Liver (tissue), 3 donors: ENCODE measurements at regions not wholly inside any gene's neighbourhood (a gene's known extent, or its start where the extent isn't known, plus 50 kb on each side); places are given as distances from the start of the nearest gene placed in this dataset.

Experiments used
- JUND ChIP-seq, 2 donors: IDR thresholded peaks; 2 replicates each; pipeline ENCODE4 v1.6.1; 2016; ENCODE audit warnings: antibody characterized with exemption in 2 of 2
- RAD21 ChIP-seq, 2 donors: IDR thresholded peaks; 2 replicates each; pipeline ENCODE4 v1.6.1; 2016; ENCODE audit warnings: antibody characterized with exemption in 2 of 2, mild to moderate bottlenecking in 2 of 2
- TAF1 ChIP-seq: conservative IDR thresholded peaks from 2 replicates; pipeline ENCODE4 v1.6.1; 2016; ENCODE audit warnings: antibody characterized with exemption, mild to moderate bottlenecking
- TF ChIP-seq, protein P1 (sequence below): IDR thresholded peaks from 2 replicates; pipeline ENCODE4 v1.6.1; 2016; ENCODE audit warnings: antibody characterized with exemption
- TF ChIP-seq, protein P2 (sequence below): fragments of 150-350 bp; IDR thresholded peaks from 2 replicates; pipeline ENCODE4 v1.5.1; 2017; ENCODE audit warnings: improper control_type of control experiment, low read depth, low read length; ENCODE audit not compliant: missing input control
- donor health status: healthy.
- donor health status: healthy.

DNA sequence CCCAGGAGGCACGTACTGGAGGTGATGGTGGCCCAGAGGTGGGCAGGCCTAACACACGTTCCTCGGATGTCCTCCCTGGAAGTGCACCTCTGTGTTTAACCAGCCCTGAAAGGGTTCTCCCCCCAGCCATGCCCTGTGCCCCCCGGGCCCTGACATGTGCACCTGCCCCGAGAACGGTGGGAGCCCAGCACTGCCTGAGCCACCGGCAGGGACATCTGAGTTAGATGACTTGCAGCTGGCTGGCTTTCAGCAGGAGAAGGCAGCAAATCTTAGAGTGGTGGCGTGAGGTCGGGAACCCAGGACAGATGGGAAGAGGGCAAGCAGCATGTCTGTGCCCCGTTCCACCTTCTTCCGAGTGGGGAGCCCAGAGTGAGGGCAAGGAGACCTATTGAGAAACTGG is 291.8 kb downstream of the TCERG1L start:
- TF ChIP-seq, protein P1, sequence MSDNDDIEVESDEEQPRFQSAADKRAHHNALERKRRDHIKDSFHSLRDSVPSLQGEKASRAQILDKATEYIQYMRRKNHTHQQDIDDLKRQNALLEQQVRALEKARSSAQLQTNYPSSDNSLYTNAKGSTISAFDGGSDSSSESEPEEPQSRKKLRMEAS = no peak
- TF ChIP-seq, protein P2, sequence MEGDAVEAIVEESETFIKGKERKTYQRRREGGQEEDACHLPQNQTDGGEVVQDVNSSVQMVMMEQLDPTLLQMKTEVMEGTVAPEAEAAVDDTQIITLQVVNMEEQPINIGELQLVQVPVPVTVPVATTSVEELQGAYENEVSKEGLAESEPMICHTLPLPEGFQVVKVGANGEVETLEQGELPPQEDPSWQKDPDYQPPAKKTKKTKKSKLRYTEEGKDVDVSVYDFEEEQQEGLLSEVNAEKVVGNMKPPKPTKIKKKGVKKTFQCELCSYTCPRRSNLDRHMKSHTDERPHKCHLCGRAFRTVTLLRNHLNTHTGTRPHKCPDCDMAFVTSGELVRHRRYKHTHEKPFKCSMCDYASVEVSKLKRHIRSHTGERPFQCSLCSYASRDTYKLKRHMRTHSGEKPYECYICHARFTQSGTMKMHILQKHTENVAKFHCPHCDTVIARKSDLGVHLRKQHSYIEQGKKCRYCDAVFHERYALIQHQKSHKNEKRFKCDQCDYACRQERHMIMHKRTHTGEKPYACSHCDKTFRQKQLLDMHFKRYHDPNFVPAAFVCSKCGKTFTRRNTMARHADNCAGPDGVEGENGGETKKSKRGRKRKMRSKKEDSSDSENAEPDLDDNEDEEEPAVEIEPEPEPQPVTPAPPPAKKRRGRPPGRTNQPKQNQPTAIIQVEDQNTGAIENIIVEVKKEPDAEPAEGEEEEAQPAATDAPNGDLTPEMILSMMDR = no peak
- TF ChIP-seq TAF1 (no peak), JUND (IDR thresholded peaks at IDR 0.05) (no peak), RAD21 (IDR thresholded peaks at IDR 0.05) (no peak)
